NCI-H2196 (cell line): ENCODE measurements at regions not wholly inside any gene's neighbourhood (a gene's known extent, or its start where the extent isn't known, plus 50 kb on each side); places are given as distances from the start of the nearest gene placed in this dataset.
A peak's percentile ranks its signal among the peaks of the same experiment; 100 is the strongest.

Source experiments
- DNase-seq: peaks from one replicate; lab custom pipeline; 2025; ENCODE audit not compliant: unreplicated experiment; lab: John Stamatoyannopoulos, UW

DNA sequence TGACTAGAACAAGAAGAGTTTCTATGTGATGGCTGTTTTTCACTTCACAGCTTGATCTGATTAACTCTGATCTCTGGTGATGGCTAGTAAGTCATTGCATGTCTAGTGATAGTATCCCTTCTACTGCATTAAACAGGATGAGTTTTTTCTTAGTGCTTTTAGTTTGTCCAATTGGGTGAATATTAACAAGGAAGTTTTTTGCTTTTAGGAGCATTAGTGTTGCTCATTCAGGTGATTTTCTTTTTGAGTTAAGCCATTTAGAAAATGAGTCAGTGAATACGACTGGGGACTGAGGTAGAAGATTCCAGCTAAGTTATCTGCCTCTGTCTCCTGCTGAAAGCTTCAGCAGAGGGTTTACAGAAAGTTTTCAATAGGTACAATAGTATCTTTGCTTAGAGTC is 306.7 kb downstream of the PIK3C3 start:
- no peak for DNase-seq

- DNase-seq = no peak
Observed at GRCh38 chr18:42264497-42264896, 309.5 kb downstream of the PIK3C3 start.

DNA sequence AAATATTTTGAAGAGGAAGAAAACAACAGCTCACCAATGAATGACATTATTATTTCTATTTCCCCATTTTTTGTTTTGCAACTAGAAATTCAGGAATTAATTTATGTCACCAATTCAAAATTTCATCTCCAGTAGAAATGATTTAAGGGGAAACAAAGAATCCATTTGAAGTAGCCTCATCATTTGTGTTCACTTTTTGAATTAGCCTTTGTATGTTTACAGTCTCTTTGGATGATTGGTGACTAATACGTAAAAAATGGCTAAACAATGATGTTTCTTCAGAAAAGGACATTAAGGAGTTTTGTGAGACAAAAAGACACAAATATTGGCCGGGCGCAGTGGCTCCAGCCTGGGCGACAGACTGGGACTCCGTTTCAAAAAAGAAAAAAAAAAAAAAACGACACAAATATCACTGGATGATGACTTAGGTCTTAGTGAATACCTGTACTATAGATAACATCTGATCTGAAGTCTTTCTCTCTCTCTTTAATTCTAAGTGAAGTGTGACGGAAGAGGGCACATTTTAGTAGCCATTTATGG is 313.2 kb downstream of the PIK3C3 start:
- DNase-seq = no peak

DNA sequence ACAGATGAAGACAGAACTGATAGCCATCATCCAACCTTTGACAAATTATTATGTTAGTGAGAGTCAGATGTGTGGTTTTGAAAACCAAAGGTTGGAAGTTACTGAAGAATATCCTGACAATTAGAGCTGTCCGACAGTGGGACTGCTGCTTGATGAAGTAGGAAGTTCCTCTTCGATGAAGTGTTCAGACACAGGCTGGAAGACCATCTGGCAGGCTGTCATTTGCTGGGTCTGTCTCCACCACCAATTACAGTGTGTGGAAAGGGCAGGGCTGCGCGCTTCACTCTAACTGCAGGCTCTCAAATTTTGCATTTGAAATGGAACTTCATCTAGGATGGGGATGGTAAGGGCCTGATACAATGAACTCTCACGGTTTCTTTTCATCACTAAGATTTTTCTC is 313.8 kb downstream of the PIK3C3 start:
- no peak for DNase-seq

- DNase-seq = no peak
Observed at GRCh38 chr18:42271647-42272414, 316.8 kb downstream of the PIK3C3 start.

GRCh38 chr18:42274488-42275137 is 319.6 kb downstream of the PIK3C3 start:
- no peak for DNase-seq

- no peak for DNase-seq
Observed at GRCh38 chr18:42275138-42275535, 320.1 kb downstream of the PIK3C3 start.

GRCh38 chr18:42275949-42276730 is 321.1 kb downstream of the PIK3C3 start:
- DNase-seq = no peak

DNA sequence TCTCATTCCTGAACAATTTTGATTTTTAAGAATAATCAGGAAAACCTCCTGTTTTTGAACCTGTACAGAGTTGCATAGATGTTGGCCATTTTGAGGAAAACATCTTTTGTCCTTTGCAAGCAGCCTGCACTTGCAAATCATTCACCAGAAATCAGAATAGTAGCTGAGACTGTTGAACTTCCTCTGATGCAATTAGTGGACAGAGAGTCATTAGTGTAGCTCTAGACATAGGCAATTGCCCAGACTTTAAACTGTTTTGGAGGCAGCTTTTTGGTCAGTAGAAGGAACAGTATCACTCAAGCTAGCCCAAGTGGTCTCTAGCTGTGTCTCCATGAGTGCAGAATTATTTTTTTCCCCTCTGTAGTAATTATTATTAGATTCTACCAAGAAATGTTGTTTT is 326.1 kb downstream of the PIK3C3 start:
- no peak for DNase-seq

DNA sequence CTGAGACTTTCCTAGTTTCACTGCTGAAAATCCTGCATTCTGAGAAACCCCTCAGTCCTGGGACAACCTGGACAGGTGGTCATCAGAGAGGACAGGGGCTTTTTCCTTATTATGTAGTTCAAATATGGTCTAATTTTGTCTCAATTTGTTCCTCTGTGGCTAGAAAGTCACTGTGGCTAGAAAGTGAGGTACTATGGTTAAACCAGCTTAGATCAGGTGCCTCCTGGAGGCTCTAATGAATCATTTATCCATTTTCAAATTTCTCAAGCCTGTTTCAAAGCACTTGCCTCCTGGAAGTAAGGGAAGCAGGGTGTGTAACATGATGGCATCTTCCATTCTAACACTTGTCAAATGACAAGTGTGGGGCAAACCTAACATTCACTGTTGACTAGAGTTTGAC is 326.8 kb downstream of the PIK3C3 start:
- DNase-seq = no peak

- no peak for DNase-seq
Observed at GRCh38 chr18:42287047-42287446, 332.0 kb downstream of the PIK3C3 start.

DNA sequence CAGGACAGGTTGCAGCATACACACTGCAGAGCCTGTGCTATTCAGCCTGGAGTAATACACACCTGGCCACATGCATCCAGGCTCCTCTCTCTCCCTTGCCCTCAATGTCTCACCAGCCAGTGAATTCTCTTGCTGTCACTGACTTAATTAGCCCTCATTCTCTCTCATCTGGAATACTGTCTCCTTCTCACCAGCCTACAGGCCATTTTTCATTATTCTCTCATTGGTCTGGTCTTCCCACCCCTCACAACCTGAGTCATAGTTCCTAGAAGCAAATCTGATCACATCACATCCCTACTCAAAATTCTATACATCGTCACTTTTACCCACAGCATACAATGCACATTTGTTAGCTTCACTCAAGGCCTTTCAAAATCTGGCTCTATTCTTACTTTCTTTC is 333.1 kb downstream of the PIK3C3 start:
- no peak for DNase-seq

DNA sequence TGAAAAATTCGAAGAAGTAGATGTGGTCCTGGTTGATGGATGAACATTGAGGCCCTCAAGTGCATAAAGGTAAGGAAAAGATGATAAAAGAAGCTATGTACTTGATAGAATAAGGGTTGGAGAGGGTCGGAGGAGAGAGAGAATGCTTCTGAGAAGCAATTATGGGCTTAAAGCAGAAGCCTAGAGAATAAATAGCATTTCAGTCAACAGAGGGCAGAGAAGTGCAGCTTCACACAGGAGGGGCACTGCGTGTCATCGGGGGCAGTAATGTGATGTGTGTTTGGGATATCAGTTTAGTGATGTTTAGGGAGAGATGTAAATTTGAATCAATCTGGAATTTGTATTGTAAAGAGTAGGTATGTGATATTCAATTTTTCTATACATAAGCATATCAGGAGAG is 334.5 kb downstream of the PIK3C3 start:
- no peak for DNase-seq

GRCh38 chr18:42290318-42291307 is 335.6 kb downstream of the PIK3C3 start:
- DNase-seq = no peak

DNA sequence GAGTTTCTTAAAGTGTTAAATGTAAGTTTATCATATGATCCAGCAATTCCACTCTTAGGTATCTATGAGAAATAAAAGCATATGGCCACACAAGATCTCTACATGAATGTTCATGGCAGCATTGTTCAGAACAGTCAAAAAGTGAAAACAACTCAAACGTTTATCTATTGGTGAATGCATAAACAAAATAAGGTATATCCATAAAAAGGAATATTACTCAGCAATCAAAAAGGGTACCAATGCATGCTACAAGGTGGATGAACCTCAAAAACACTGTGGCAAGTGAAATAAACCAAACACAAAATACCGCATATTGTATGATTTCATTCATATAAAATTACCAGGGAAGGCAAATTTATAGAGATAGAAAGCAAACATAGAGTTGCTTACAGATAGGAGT is 337.6 kb downstream of the PIK3C3 start:
- DNase-seq = no peak

DNA sequence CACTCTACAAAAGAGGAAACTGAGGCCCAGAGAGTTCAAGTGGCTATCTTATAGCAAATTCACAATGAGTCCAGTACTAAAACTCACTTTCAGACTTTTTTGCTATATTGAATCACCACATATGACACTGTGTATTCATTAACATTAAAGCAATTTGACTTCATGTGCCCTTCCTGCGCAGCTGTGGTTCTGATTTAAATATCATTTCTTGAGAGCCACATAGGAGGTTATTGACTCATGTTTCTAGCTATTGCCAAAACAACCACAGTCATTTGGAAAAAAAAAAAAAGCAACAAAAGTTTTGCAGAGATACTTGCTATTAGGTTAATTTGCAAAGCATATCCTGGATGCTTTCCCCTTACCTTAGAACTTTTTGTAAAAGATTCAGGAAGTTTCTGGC is 341.2 kb downstream of the PIK3C3 start:
- DNase-seq = no peak

DNA sequence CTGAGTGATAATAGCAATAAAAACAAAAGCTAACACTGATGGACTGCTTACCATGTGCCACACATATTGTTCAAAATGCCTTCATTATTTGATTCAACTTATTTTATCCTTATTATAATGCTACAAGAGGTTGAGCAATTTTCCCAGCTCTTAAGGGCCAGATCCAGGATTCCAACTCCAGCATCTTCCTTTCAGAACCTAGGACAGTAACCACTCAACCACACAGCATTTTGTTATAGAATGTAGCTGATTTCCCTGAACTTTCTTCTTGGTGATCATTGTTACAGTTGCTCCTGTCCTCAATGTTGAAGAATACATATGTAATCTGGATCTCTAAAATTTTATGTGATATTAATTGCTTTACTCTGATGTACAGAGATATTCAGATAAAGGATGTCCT is 341.7 kb downstream of the PIK3C3 start:
- DNase-seq = no peak

GRCh38 chr18:42298759-42299675 is 344.0 kb downstream of the PIK3C3 start:
- peak; percentile 76 for DNase-seq

DNA sequence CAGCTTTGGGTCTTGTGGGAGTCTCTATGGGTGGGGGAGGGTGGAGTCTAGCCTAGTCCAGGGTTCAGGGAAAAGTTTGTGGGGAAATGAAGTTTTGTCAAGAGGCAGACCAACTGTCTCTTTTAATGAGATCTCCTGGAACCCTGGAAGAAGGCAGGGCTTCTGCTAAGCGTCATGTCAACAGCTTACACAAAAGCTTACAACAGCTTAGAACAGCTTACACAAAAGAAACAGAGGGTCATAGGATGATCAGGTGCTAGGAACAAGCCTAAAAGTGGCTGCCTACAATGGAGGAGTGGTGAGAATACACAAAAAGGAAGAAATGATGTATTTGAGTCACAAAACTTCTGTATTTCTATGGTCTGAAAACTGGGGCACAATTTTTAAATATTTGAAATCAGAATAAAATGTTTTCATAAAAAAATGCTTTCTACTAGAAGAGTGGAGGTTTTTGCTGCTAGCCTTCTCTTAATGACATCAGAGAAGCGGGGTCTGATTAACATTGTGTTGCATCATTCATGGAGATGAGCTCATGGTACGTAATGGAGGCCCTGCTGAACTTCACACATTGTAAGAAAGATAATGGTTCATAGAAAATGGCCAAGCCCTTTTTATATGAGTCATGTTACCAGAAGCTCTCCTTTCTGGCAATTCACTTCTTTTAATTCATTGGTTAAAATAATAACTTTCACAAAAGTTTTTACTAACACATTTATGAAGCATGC is 351.0 kb downstream of the PIK3C3 start:
- DNase-seq = no peak
